Mucosa of stomach (tissue), 1 donor: ENCODE measurements at regions not wholly inside any gene's neighbourhood (a gene's known extent, or its start where the extent isn't known, plus 50 kb on each side); places are given as distances from the start of the nearest gene placed in this dataset.

Source experiments
- H3K27me3 ChIP-seq: one replicate; pipeline ENCODE4 v1.7.0; 2013; ENCODE audit warnings: mild to moderate bottlenecking, low read length; ENCODE audit not compliant: control insufficient read depth, insufficient read depth
- H3K36me3 ChIP-seq: one replicate; pipeline ENCODE4 v1.7.0; 2013; ENCODE audit warnings: low read length; ENCODE audit not compliant: control insufficient read depth, insufficient read depth
- H3K4me1 ChIP-seq: one replicate; pipeline ENCODE4 v1.7.0; 2013; ENCODE audit warnings: mild to moderate bottlenecking, low read length; ENCODE audit not compliant: control insufficient read depth, insufficient read depth
- H3K4me3 ChIP-seq: one replicate; pipeline ENCODE4 v1.7.0; 2013; ENCODE audit warnings: low read length
- H3K9ac ChIP-seq: one replicate; pipeline ENCODE4 v1.7.0; 2013; ENCODE audit warnings: mild to moderate bottlenecking, low read length, moderate library complexity
- H3K9me3 ChIP-seq: one replicate; pipeline ENCODE4 v1.7.0; 2013; ENCODE audit warnings: mild to moderate bottlenecking, low read length, moderate library complexity; ENCODE audit not compliant: control insufficient read depth
- donor health status: Pancreatic carcinoma.

GRCh38 chr12:4031703-4032291, 158.6 kb upstream of the PARP11 start:
- peaks cover 17% of the 10 kb centered on the region for H3K4me1 ChIP-seq
- no peaks in the 10 kb centered on the region for H3K36me3 ChIP-seq
- H3K27me3 ChIP-seq: no peaks in the 10 kb centered on the region
- peak overlapping the region; percentile 46 for H3K9ac ChIP-seq
- no peaks in the 10 kb centered on the region for H3K9me3 ChIP-seq
- no peak overlapping the region for H3K4me3 ChIP-seq

GRCh38 chr12:4030929-4031702, 157.9 kb upstream of the PARP11 start:
- Histone ChIP-seq H3K4me1 (peaks cover 17% of the 10 kb centered on the region), H3K9me3 (no peaks in the 10 kb centered on the region), H3K4me3 (no peak overlapping the region), H3K36me3 (no peaks in the 10 kb centered on the region), H3K27me3 (no peaks in the 10 kb centered on the region), H3K9ac (peak overlapping the region; percentile 46)

- Histone ChIP-seq H3K27me3 (no peaks in the 10 kb centered on the region), H3K36me3 (no peaks in the 10 kb centered on the region), H3K4me3 (no peak overlapping the region), H3K9me3 (no peaks in the 10 kb centered on the region), H3K9ac (no peak overlapping the region), H3K4me1 (peaks cover 17% of the 10 kb centered on the region)
Observed at GRCh38 chr12:4027412-4027811, 154.2 kb upstream of the PARP11 start.

- H3K4me1 ChIP-seq: peaks cover 13% of the 10 kb centered on the region
- H3K9me3 ChIP-seq: no peaks in the 10 kb centered on the region
- H3K36me3 ChIP-seq: no peaks in the 10 kb centered on the region
- no peak overlapping the region for H3K4me3 ChIP-seq
- no peak overlapping the region for H3K9ac ChIP-seq
- no peaks in the 10 kb centered on the region for H3K27me3 ChIP-seq
Observed at GRCh38 chr12:4026517-4026916, 153.3 kb upstream of the PARP11 start.

- Histone ChIP-seq H3K9ac (no peak overlapping the region), H3K36me3 (no peaks in the 10 kb centered on the region), H3K4me3 (no peak overlapping the region), H3K27me3 (no peaks in the 10 kb centered on the region), H3K4me1 (peaks cover 11% of the 10 kb centered on the region), H3K9me3 (no peaks in the 10 kb centered on the region)
Observed at GRCh38 chr12:4026020-4026358, 152.8 kb upstream of the PARP11 start.

GRCh38 chr12:4025181-4026019, 152.2 kb upstream of the PARP11 start:
- Histone ChIP-seq H3K36me3 (no peaks in the 10 kb centered on the region), H3K9ac (no peak overlapping the region), H3K9me3 (no peaks in the 10 kb centered on the region), H3K4me1 (peaks cover 6% of the 10 kb centered on the region), H3K4me3 (no peak overlapping the region), H3K27me3 (no peaks in the 10 kb centered on the region)

- no peaks in the 10 kb centered on the region for H3K27me3 ChIP-seq
- no peaks in the 10 kb centered on the region for H3K36me3 ChIP-seq
- H3K9ac ChIP-seq: no peak overlapping the region
- no peaks in the 10 kb centered on the region for H3K9me3 ChIP-seq
- no peak overlapping the region for H3K4me3 ChIP-seq
- H3K4me1 ChIP-seq: peaks cover 5% of the 10 kb centered on the region
Observed at GRCh38 chr12:4024701-4025100, 151.5 kb upstream of the PARP11 start.

- H3K4me3 ChIP-seq: no peak overlapping the region
- H3K9me3 ChIP-seq: no peaks in the 10 kb centered on the region
- H3K36me3 ChIP-seq: no peaks in the 10 kb centered on the region
- no peaks in the 10 kb centered on the region for H3K27me3 ChIP-seq
- H3K4me1 ChIP-seq: peaks cover 4% of the 10 kb centered on the region
- no peak overlapping the region for H3K9ac ChIP-seq
Observed at GRCh38 chr12:4015225-4016091, 142.3 kb upstream of the PARP11 start.

GRCh38 chr12:4014858-4015224, 141.6 kb upstream of the PARP11 start:
- H3K4me3 ChIP-seq: no peak overlapping the region
- H3K9ac ChIP-seq: no peak overlapping the region
- no peaks in the 10 kb centered on the region for H3K36me3 ChIP-seq
- H3K27me3 ChIP-seq: peaks cover 3% of the 10 kb centered on the region
- H3K4me1 ChIP-seq: peaks cover 4% of the 10 kb centered on the region
- H3K9me3 ChIP-seq: no peaks in the 10 kb centered on the region

- Histone ChIP-seq H3K9ac (no peak overlapping the region), H3K9me3 (no peaks in the 10 kb centered on the region), H3K4me1 (peaks cover 4% of the 10 kb centered on the region), H3K36me3 (no peaks in the 10 kb centered on the region), H3K4me3 (no peak overlapping the region), H3K27me3 (peaks cover 3% of the 10 kb centered on the region)
Observed at GRCh38 chr12:4014444-4014843, 141.2 kb upstream of the PARP11 start.

- H3K4me3 ChIP-seq: no peak overlapping the region
- no peaks in the 10 kb centered on the region for H3K9me3 ChIP-seq
- H3K27me3 ChIP-seq: peaks cover 3% of the 10 kb centered on the region
- no peak overlapping the region for H3K9ac ChIP-seq
- H3K36me3 ChIP-seq: no peaks in the 10 kb centered on the region
- peaks cover 4% of the 10 kb centered on the region for H3K4me1 ChIP-seq
Observed at GRCh38 chr12:4012977-4013968, 140.1 kb upstream of the PARP11 start.
